ENCODE measurements at regions not wholly inside any gene's neighbourhood (a gene's known extent, or its start where the extent isn't known, plus 50 kb on each side); places are given as distances from the start of the nearest gene placed in this dataset.
"Not testable (repeated sequence)": the region's sequence is repeated elsewhere in the genome, so short reads cannot be mapped to it uniquely, and the experiment has no call there.

GRCh38 chr11:60592601-60593000, 77.4 kb downstream of the MS4A13 start:
- no peak for DNase-seq (ENCODE audit: low spot score)

DNA sequence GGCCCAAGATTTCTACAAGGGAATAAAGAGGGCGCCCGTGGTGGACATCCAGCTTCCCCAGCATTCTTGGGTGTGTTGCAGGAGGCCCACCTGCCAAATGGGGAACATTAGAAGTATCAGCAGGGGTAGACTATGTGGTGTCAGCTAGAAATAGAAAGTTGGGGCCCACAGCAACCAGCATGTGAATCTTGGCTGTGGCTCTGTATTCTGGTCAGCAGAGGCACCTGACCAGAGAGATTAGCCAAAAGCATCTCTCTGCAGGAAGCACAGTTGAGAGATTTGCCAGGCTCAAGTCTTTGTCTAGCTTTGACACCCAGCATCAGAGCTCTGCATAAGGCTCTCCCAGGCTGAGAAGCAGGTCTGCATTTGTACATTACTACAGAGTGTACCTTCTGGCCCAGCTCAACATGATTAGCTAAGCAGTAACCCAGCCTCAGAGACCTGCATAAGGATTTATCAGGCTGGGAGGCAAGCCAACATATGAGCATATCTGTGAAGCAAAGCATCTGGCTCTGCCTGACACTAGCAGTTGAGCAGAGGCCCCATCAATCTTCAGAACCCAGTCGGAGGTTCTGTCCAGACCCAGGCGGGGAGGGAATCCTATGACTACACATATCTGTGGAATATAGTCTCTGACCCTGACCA, 79.9 kb downstream of the MS4A13 start:
- DNase-seq (ENCODE audit: low spot score): no peak

- no peak for DNase-seq (ENCODE audit: low spot score)
Observed at GRCh38 chr11:60607483-60607882, 91.9 kb upstream of the MS4A8 start.

DNA sequence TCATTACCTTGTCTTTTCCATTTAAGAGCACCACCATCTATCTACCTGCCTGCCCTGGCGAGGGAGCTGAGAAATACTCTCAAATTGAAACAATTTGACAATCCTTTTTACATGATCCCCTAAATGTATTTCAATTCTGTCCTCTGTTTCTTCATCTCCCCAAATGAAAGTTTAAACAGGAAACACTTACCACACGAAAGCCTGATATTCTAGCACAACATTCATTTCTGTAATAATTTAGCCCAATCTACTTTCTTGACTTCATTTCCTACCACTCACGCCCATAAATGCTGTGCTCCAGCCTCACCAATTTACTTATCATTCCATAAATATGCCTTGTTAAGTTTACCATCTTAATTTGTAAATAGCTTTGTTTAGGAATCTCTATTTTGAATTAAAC, 89.8 kb upstream of the MS4A8 start:
- no peak for DNase-seq (ENCODE audit: low spot score)

DNA sequence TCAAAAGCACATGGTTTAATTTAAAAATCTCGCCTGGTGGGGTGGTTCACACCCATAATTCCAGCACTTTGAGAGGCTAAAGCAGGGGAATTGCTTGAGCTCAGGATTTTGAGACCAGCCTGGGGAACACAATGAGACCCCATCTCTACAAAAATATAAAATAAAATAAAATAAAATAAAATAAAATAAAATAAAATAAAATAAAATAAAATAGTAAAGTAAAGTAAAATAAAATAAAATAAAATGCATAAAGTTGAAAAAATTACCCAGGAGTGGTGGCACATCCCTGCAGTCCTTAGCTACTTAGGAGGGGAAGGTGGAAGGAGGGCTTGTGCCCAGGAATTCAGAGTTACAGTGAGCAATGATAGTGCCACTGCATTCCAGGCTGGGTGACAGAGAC, 88.7 kb upstream of the MS4A8 start:
- DNase-seq (ENCODE audit: low spot score): no peak

DNA sequence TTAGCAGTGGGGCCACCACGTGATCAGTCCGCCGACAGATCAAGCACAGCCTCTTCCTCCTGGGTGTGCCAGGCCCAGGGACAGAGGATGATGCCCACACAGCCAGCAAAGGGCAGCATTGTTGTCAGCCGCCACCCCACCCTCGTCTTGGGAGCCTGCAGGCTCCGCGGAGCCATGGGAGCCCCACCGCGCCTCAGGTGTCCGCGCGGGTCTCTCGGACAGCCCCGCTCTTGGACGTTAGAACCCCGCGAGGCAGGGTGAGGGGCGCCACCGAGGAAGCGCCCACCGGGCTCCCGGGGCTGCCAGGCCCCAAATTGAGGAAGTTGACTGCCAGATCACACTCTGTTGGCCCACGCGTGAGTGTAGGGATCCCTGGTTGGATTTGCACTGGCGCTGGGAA, 83.9 kb upstream of the MS4A8 start:
- DNase-seq (ENCODE audit: low spot score): no peak

- not testable (repeated sequence) for DNase-seq (ENCODE audit: low spot score)
Observed at GRCh38 chr11:60621940-60622339, 77.5 kb upstream of the MS4A8 start.

GRCh38 chr11:60622776-60623175, 76.6 kb upstream of the MS4A8 start:
- DNase-seq (ENCODE audit: low spot score): not testable (repeated sequence)

DNA sequence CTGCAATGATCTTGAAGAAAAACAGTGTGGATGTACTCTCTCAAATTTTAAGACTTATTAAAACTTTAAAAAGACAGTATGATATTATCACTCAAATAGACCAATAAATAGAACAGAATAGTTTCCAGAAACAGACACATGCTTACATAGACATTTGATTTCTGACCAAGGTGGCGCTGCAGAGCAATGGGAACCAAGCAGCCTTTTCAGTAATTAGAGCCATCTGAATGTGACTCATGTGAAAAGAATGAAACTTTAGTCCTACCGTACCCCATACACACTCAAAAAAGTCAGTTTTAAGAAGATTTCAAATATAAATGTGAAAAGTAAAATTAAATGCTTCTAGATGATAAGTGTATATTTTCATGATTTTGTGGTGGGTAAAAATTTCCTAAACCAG, 74.2 kb upstream of the MS4A8 start:
- DNase-seq (ENCODE audit: low spot score): peak; percentile 84

DNA sequence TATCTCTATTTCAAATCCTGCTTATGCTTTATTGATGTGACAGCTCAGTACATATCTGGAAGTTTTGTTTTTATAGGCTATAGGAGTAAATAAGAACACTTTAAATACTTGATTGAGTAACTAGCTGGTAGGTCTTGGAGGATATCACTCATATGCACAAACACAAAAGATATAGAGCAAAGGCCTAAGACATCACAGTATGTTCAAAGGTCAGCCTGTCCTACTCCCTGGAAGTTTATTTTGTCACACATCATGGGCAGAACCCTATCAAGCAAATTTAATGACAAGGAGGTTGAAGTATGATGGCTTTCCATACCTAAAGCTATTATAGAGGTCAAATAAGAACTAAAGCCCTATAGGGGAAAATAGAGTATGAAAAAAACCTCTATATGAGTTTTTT, 70.0 kb upstream of the MS4A8 start:
- no peak for DNase-seq (ENCODE audit: low spot score)

DNA sequence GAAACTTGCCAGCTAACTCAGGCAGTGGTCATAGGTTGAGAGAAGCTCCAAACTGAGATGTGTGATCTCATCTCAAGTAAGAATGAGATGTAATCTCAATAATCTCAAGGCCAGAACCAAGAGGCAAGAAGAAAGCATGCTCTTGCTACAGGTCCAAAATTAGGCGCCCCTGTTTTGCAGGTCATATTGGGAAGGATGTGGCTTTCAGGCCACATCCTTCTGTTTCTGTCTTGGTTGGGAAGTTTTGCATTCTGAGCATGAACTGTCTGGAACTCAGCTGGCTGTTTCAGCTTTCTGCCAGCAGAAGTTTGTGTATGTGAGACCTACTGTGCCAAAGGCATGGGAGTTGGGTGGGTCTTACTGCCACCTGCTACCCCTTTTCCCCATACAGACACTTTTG, 67.5 kb upstream of the MS4A8 start:
- no peak for DNase-seq (ENCODE audit: low spot score)

GRCh38 chr11:60633645-60634044, 65.8 kb upstream of the MS4A8 start:
- no peak for DNase-seq (ENCODE audit: low spot score)

- no peak for DNase-seq (ENCODE audit: low spot score)
Observed at GRCh38 chr11:60634126-60634525, 65.3 kb upstream of the MS4A8 start.

DNA sequence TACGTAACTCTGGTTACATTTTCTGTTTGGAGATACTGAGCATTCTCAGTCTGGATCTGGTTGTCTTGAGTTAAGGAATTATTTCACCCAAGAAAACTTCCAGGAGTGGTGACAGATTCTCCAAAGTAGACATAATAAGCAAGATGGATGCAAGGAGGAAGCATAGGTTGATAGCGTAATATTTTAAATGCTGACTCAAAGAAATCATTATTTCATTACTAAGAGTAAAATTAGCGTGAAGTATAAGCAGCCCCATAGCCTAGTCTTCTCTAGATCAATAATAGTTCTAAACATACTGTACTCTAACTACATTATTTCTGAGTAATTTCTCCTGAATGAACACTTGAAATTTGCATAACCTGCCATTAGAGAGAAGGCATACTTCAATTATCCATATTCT, 57.5 kb upstream of the MS4A8 start:
- DNase-seq (ENCODE audit: low spot score): no peak

DNA sequence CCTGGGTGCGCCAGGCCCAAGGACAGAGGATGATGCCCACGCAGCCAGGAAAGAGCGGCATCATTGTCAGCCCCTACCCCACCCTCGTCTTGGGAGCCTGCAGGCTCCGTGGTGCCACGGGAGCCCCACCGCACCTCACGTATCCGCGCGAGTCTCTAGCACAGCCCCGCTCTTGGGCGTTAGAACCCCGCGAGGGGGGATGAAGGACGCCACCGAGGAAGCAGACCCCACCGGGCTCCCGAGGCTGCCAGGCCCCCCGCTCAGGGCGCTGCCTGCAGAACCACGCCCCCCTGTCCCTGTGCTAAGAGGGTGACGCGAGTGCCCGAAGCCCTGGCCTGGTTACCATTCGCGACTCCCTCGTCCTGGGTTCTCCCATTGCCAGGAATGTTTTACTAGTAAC, 52.3 kb upstream of the MS4A8 start:
- DNase-seq (ENCODE audit: low spot score): no peak

Measured in RKO (cell line).